ENCODE measurements at regions not wholly inside any gene's neighbourhood (a gene's known extent, or its start where the extent isn't known, plus 50 kb on each side); places are given as distances from the start of the nearest gene placed in this dataset.
A peak's percentile ranks its signal among the peaks of the same experiment; 100 is the strongest.

GRCh38 chr20:3316136-3316535, 77.1 kb upstream of the SLC4A11 start:
- Histone ChIP-seq H3K4me3 (no peak overlapping the region), H3K9me3 (no peaks in the 10 kb centered on the region), H3K27ac (no peak overlapping the region), H3K36me3 (peaks cover 30 to 59% of the 10 kb centered on the region in 2 donors), H3K4me1 (peaks cover 0 to 10% of the 10 kb centered on the region in 2 donors), H3K27me3 (no peaks in the 10 kb centered on the region)
- DNase-seq (ENCODE audit: low spot score in 2 of 2): no peak
- intact Hi-C loops (cut with DNase I): no loop called here
- TF ChIP-seq, protein P1, sequence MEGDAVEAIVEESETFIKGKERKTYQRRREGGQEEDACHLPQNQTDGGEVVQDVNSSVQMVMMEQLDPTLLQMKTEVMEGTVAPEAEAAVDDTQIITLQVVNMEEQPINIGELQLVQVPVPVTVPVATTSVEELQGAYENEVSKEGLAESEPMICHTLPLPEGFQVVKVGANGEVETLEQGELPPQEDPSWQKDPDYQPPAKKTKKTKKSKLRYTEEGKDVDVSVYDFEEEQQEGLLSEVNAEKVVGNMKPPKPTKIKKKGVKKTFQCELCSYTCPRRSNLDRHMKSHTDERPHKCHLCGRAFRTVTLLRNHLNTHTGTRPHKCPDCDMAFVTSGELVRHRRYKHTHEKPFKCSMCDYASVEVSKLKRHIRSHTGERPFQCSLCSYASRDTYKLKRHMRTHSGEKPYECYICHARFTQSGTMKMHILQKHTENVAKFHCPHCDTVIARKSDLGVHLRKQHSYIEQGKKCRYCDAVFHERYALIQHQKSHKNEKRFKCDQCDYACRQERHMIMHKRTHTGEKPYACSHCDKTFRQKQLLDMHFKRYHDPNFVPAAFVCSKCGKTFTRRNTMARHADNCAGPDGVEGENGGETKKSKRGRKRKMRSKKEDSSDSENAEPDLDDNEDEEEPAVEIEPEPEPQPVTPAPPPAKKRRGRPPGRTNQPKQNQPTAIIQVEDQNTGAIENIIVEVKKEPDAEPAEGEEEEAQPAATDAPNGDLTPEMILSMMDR (IDR thresholded peaks at IDR 0.05): no peak

DNA sequence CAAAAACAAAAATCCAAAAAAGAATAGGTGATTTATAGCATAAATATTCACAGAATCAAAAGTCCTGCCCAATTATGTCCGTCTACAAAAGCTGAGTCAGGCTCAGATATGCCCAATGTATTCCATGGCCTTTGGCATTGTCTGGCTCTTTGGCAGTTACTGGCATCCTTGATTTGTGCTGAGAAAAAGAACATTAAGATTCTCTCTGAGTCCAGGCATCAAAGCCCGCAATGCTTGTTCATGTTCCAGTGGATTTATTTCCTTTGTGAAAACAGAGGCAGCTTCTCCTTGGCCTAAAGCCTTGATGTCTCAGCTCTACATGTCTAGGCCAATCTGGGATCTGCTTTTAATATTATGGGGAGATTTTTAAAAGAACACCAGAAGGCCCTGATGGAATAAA, 76.1 kb upstream of the SLC4A11 start:
- Histone ChIP-seq H3K4me3 (no peak overlapping the region), H3K9me3 (no peaks in the 10 kb centered on the region), H3K27me3 (no peaks in the 10 kb centered on the region), H3K4me1 (peaks cover 0 to 10% of the 10 kb centered on the region in 2 donors), H3K36me3 (peaks cover 38 to 59% of the 10 kb centered on the region in 2 donors), H3K27ac (peak overlapping the region in 1 of 2 donors; percentile 56)
- TF ChIP-seq, protein P1 (IDR thresholded peaks at IDR 0.05): no peak
- DNase-seq (ENCODE audit: low spot score in 2 of 2): no peak
- intact Hi-C loops (cut with DNase I): no loop called here

GRCh38 chr20:3314391-3314790, 75.4 kb upstream of the SLC4A11 start:
- Histone ChIP-seq H3K27ac (peak overlapping the region in 1 of 2 donors; percentile 56), H3K4me1 (peaks cover 0 to 10% of the 10 kb centered on the region in 2 donors), H3K9me3 (no peaks in the 10 kb centered on the region), H3K4me3 (no peak overlapping the region), H3K36me3 (peaks cover 38 to 57% of the 10 kb centered on the region in 2 donors), H3K27me3 (no peaks in the 10 kb centered on the region)
- no peak for DNase-seq (ENCODE audit: low spot score in 2 of 2)
- intact Hi-C loops (cut with DNase I): no loop called here
- TF ChIP-seq, protein P1 (IDR thresholded peaks at IDR 0.05): no peak

- peaks cover 43 to 63% of the 10 kb centered on the region in 2 donors for H3K36me3 ChIP-seq
- peaks cover 0 to 10% of the 10 kb centered on the region in 2 donors for H3K4me1 ChIP-seq
- intact Hi-C loops (cut with DNase I): no loop called here
- no peak overlapping the region for H3K4me3 ChIP-seq
- H3K27me3 ChIP-seq: no peaks in the 10 kb centered on the region
- H3K27ac ChIP-seq: peak overlapping the region in 1 of 2 donors; percentile 56
- DNase-seq (ENCODE audit: low spot score in 2 of 2): no peak
- TF ChIP-seq, protein P1 (IDR thresholded peaks at IDR 0.05): no peak
- H3K9me3 ChIP-seq: no peaks in the 10 kb centered on the region
These were observed 74.7 kb upstream of the SLC4A11 start for GRCh38 chr20:3313683-3314065.

DNA sequence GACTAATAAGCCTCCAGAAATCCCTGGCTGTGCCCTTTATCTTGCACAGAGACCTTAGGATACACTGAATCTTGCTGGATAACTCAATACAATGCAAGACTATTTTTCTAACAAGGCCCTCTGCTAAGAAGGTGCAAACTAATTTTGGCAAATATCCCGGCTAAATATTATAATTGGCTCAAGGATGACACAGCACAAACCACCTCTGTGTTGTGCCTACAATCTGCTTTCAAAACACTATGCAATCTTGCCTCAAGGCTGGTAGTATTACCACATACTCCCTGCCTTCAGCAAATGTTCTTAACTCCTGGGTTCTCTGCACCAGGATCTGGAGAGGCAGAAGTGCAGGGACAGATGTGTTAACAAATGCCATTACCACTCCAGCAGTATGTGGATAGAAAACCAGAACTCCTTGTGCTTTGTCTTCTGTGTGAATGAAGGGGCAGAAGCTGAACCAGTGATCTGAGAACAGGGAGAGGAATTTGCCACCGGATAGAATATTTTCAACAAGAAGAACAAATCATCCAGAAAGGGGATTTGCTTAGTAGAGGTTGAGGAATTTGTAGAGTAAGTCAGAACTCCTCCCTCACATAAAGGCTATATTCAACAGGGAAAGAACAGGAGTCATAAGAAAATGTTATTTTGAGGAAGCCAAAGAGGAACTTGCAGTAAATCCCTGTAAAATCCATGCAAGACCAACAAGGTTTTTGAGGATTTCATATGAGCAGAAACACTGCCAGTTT, 74.1 kb upstream of the SLC4A11 start:
- TF ChIP-seq, protein P1 (IDR thresholded peaks at IDR 0.05): no peak
- peaks cover 0 to 10% of the 10 kb centered on the region in 2 donors for H3K4me1 ChIP-seq
- H3K27me3 ChIP-seq: no peaks in the 10 kb centered on the region
- intact Hi-C loops (cut with DNase I): no loop called here
- no peak overlapping the region for H3K4me3 ChIP-seq
- H3K27ac ChIP-seq: peak overlapping the region; percentile 12 to 27
- peaks cover 45 to 69% of the 10 kb centered on the region in 2 donors for H3K36me3 ChIP-seq
- DNase-seq (ENCODE audit: low spot score in 2 of 2): no peak
- H3K9me3 ChIP-seq: no peaks in the 10 kb centered on the region
